Ishikawa (cell line): ENCODE measurements at regions not wholly inside any gene's neighbourhood (a gene's known extent, or its start where the extent isn't known, plus 50 kb on each side); places are given as distances from the start of the nearest gene placed in this dataset.

Experiments used
- CEBPB ChIP-seq: IDR thresholded peaks from 2 replicates; pipeline ENCODE4 v1.6.1; 2012
- CREB1 ChIP-seq: IDR thresholded peaks from 2 replicates; pipeline ENCODE4 v1.6.1; 2012; ENCODE audit warnings: low read depth
- EGR1 ChIP-seq: IDR thresholded peaks from 2 replicates; pipeline ENCODE4 v1.6.1; 2012
- EP300 ChIP-seq: IDR thresholded peaks from 2 replicates; pipeline ENCODE4 v1.6.1; 2012; ENCODE audit warnings: borderline replicate concordance
- FOXM1 ChIP-seq: IDR thresholded peaks from 2 replicates; pipeline ENCODE4 v1.6.1; 2012; ENCODE audit warnings: low read depth, borderline replicate concordance
- MAX ChIP-seq: IDR thresholded peaks from 2 replicates; pipeline ENCODE4 v1.6.1; 2012
- NFIC ChIP-seq: IDR thresholded peaks from 2 replicates; pipeline ENCODE4 v1.6.1; 2012
- RAD21 ChIP-seq: IDR thresholded peaks from 2 replicates; pipeline ENCODE4 v1.6.1; 2012; ENCODE audit warnings: low read depth
- REST ChIP-seq: IDR thresholded peaks from 2 replicates; pipeline ENCODE4 v1.6.1; 2012; ENCODE audit warnings: low read depth, mild to moderate bottlenecking
- TAF1 ChIP-seq: IDR thresholded peaks from 2 replicates; pipeline ENCODE4 v1.6.1; 2012; ENCODE audit warnings: low read depth, mild to moderate bottlenecking
- TCF12 ChIP-seq: IDR thresholded peaks from 2 replicates; pipeline ENCODE4 v1.6.1; 2012; ENCODE audit warnings: low read depth
- TEAD4 ChIP-seq: IDR thresholded peaks from 2 replicates; pipeline ENCODE4 v1.6.1; 2012
- YY1 ChIP-seq: IDR thresholded peaks from 2 replicates; pipeline ENCODE4 v1.6.1; 2012; ENCODE audit warnings: low read depth
- ZBTB7A ChIP-seq: IDR thresholded peaks from 2 replicates; pipeline ENCODE4 v1.6.1; 2012; ENCODE audit warnings: low read depth
- TF ChIP-seq, protein P1 (sequence below): IDR thresholded peaks from 2 replicates; pipeline ENCODE4 v1.6.1; 2012

- TF ChIP-seq REST (no peak), TEAD4 (no peak), RAD21 (no peak), CEBPB (no peak), EP300 (no peak), ZBTB7A (no peak), YY1 (no peak), CREB1 (no peak), NFIC (no peak), FOXM1 (no peak), EGR1 (no peak)
- TF ChIP-seq, protein P1, sequence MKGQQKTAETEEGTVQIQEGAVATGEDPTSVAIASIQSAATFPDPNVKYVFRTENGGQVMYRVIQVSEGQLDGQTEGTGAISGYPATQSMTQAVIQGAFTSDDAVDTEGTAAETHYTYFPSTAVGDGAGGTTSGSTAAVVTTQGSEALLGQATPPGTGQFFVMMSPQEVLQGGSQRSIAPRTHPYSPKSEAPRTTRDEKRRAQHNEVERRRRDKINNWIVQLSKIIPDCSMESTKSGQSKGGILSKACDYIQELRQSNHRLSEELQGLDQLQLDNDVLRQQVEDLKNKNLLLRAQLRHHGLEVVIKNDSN = no peak
These were observed 113.4 kb upstream of the TMEM47 start for GRCh38 chrX:34770511-34770910.

DNA sequence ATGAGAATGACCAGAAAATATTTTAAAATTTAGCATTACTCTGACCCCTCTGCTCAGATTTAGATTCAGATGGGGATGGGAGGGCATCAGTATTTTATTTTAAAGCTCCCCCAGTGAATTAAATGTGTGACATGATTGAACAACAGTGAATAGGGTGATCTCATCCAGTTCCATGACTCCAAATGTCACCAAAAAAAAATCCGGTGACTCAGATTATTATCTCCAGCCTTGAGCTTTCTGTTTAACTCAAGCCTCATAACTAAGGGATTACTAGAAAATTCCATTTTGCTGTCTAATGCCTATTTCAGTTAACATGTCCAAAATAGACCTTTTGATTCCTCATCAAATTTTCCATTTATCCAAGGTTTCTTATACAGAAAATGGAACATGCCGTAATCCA is 121.8 kb upstream of the TMEM47 start:
- TF ChIP-seq TAF1 = no peak
- no peak for TF ChIP-seq CEBPB
- TF ChIP-seq, protein P1 = no peak
- TF ChIP-seq EP300 = no peak
- no peak for TF ChIP-seq EGR1
- TF ChIP-seq FOXM1 = no peak
- TF ChIP-seq YY1 = no peak
- TF ChIP-seq RAD21 = no peak
- no peak for TF ChIP-seq CREB1
- TF ChIP-seq ZBTB7A = no peak
- no peak for TF ChIP-seq TEAD4
- TF ChIP-seq NFIC = no peak
- TF ChIP-seq TCF12 = no peak
- no peak for TF ChIP-seq MAX
- no peak for TF ChIP-seq REST

DNA sequence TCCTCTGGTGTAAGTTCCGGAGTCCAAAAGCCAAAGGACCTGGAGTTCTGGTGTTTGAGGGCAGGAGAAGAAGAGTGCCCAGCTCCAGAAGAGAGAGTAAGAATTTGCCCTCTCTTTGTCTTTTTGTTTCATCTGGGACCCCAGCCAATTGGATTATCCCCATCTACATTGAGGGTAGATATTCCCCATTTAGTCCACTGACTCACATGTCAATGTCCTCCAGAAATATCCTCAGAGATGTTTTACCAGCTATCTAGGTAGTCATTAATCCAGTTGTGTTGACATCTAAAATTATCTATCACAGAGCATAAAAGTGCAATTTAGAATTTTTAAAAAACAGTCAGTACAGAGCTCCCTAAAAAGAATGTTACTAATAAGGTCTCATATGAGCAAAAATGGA is 132.9 kb upstream of the TMEM47 start:
- TF ChIP-seq CREB1 = no peak
- TF ChIP-seq ZBTB7A = no peak
- TF ChIP-seq, protein P1 = no peak
- TF ChIP-seq TEAD4 = no peak
- TF ChIP-seq EP300 = no peak
- no peak for TF ChIP-seq CEBPB
- no peak for TF ChIP-seq REST
- no peak for TF ChIP-seq YY1
- TF ChIP-seq NFIC = no peak
- TF ChIP-seq FOXM1 = no peak
- no peak for TF ChIP-seq EGR1
- no peak for TF ChIP-seq TCF12
- TF ChIP-seq MAX = no peak

DNA sequence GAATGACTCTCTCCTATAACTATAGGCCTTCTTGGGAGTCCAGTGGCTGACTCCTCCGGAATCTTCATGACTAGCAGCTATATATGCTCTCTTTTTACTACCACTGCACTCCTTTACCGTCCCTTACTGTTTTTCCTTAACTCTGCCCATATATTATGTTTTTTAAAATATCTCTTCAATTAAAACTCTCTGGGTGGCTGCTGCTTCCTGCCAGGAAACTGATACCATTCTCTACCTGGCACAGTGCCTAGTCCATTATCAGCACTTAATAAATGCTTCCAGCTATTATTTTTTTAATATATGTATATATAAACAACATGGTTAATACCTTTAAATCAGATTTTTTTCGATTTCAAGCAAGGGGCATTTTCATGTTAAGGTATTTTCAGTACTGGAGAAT is 136.6 kb upstream of the FAM47B start:
- TF ChIP-seq TEAD4 (no peak), YY1 (no peak), NFIC (no peak), MAX (no peak), TAF1 (no peak), TCF12 (no peak), EP300 (no peak), ZBTB7A (no peak), FOXM1 (no peak), RAD21 (no peak), CREB1 (no peak), EGR1 (no peak)
- TF ChIP-seq, protein P1 = no peak
